ENCODE measurements at regions not wholly inside any gene's neighbourhood (a gene's known extent, or its start where the extent isn't known, plus 50 kb on each side); places are given as distances from the start of the nearest gene placed in this dataset.
"Not testable (repeated sequence)": the region's sequence is repeated elsewhere in the genome, so short reads cannot be mapped to it uniquely, and the experiment has no call there.

- no peak for ATAC-seq
- TF ChIP-seq GLIS3 (CRISPR knock-in tag; IDR thresholded peaks at IDR 0.05) (no peak), CREB5 (CRISPR knock-in tag; IDR thresholded peaks at IDR 0.05; ENCODE audit: low read depth) (no peak), CSRNP3 (CRISPR knock-in tag; IDR thresholded peaks at IDR 0.05) (no peak), ISL1 (CRISPR knock-in tag; IDR thresholded peaks at IDR 0.05) (no peak), TOX (CRISPR knock-in tag; IDR thresholded peaks at IDR 0.05; ENCODE audit: borderline replicate concordance) (no peak), PATZ1 (CRISPR knock-in tag; IDR thresholded peaks at IDR 0.05; ENCODE audit: borderline replicate concordance) (no peak), RARB (CRISPR knock-in tag; IDR thresholded peaks at IDR 0.05) (no peak), ZFP3 (CRISPR knock-in tag; IDR thresholded peaks at IDR 0.05) (no peak), ZNF70 (CRISPR knock-in tag; IDR thresholded peaks at IDR 0.05) (no peak)
Observed at GRCh38 chr2:132280912-132281311, 119.2 kb upstream of the ANKRD30BL start.

GRCh38 chr2:132282104-132282503 is 120.4 kb upstream of the ANKRD30BL start:
- not testable (repeated sequence) for ATAC-seq

GRCh38 chr2:132282911-132283310 is 121.2 kb upstream of the ANKRD30BL start:
- no peak for TF ChIP-seq SNAI2 (CRISPR knock-in tag; IDR thresholded peaks at IDR 0.05)
- TF ChIP-seq TOX (CRISPR knock-in tag; IDR thresholded peaks at IDR 0.05; ENCODE audit: borderline replicate concordance): no peak
- TF ChIP-seq ZC3H10 (CRISPR knock-in tag; IDR thresholded peaks at IDR 0.05): no peak
- no peak for TF ChIP-seq ZNF565 (CRISPR knock-in tag; conservative IDR thresholded peaks at IDR 0.05; ENCODE audit: low read depth)
- TF ChIP-seq ZFP3 (CRISPR knock-in tag; IDR thresholded peaks at IDR 0.05): no peak
- ATAC-seq: no peak

GRCh38 chr2:132286289-132286911 is 124.6 kb upstream of the ANKRD30BL start:
- ATAC-seq: not testable (repeated sequence)

- ATAC-seq: not testable (repeated sequence)
Observed at GRCh38 chr2:132287910-132288309, 126.2 kb upstream of the ANKRD30BL start.

- not testable (repeated sequence) for ATAC-seq
Observed at GRCh38 chr2:132289138-132289537, 127.4 kb upstream of the ANKRD30BL start.

- not testable (repeated sequence) for ATAC-seq
Observed at GRCh38 chr2:132289812-132290211, 126.8 kb upstream of the GPR39 start.

- ATAC-seq: not testable (repeated sequence)
Observed at GRCh38 chr2:132300592-132301378, 115.8 kb upstream of the GPR39 start.

GRCh38 chr2:132304661-132305380 is 111.8 kb upstream of the GPR39 start:
- ATAC-seq: peak; percentile 100

GRCh38 chr2:132307613-132308198 is 108.9 kb upstream of the GPR39 start:
- not testable (repeated sequence) for ATAC-seq

GRCh38 chr2:132309203-132309602 is 107.4 kb upstream of the GPR39 start:
- ATAC-seq: not testable (repeated sequence)

- ATAC-seq: not testable (repeated sequence)
Observed at GRCh38 chr2:132315546-132315945, 101.1 kb upstream of the GPR39 start.

GRCh38 chr2:132317026-132317680 is 99.5 kb upstream of the GPR39 start:
- ATAC-seq: not testable (repeated sequence)

GRCh38 chr2:132318481-132318880 is 98.1 kb upstream of the GPR39 start:
- not testable (repeated sequence) for ATAC-seq
